GM21367 (cell line): ENCODE measurements at regions not wholly inside any gene's neighbourhood (a gene's known extent, or its start where the extent isn't known, plus 50 kb on each side); places are given as distances from the start of the nearest gene placed in this dataset.

Source experiments
- ATAC-seq: cut with Tn5 transposase; IDR thresholded peaks from one replicate; pipeline ENCODE4 v1.9.1; 2021; ENCODE audit not compliant: unreplicated experiment

- no peak for ATAC-seq
These were observed 143.0 kb upstream of the ARID2 start for GRCh38 chr12:45586486-45586885.

- ATAC-seq, result no peak
These were observed 142.5 kb upstream of the ARID2 start for GRCh38 chr12:45587012-45587411.

GRCh38 chr12:45587877-45588533 lies 141.5 kb upstream of the ARID2 start:
- no peak for ATAC-seq

GRCh38 chr12:45590646-45591045 lies 138.9 kb upstream of the ARID2 start:
- no peak for ATAC-seq

GRCh38 chr12:45591635-45592034 lies 137.9 kb upstream of the ARID2 start:
- no peak for ATAC-seq

GRCh38 chr12:45596366-45596765 lies 133.1 kb upstream of the ARID2 start:
- no peak for ATAC-seq

- ATAC-seq, result no peak
These were observed 131.2 kb upstream of the ARID2 start for GRCh38 chr12:45598336-45598735.

- no peak for ATAC-seq
These were observed 130.7 kb upstream of the ARID2 start for GRCh38 chr12:45598761-45599160.

- ATAC-seq, result no peak
These were observed 130.3 kb upstream of the ARID2 start for GRCh38 chr12:45599196-45599595.

GRCh38 chr12:45601390-45601789 lies 128.1 kb upstream of the ARID2 start:
- ATAC-seq, result no peak

GRCh38 chr12:45601888-45602287 lies 127.6 kb upstream of the ARID2 start:
- no peak for ATAC-seq

- no peak for ATAC-seq
These were observed 123.9 kb upstream of the ARID2 start for GRCh38 chr12:45605624-45606023.

- ATAC-seq, result no peak
These were observed 118.4 kb upstream of the ARID2 start for GRCh38 chr12:45611061-45611460.

GRCh38 chr12:45611495-45611894 lies 118.0 kb upstream of the ARID2 start:
- ATAC-seq, result no peak

GRCh38 chr12:45612044-45612794 lies 117.3 kb upstream of the ARID2 start:
- ATAC-seq, result no peak

GRCh38 chr12:45613296-45613695 lies 116.2 kb upstream of the ARID2 start:
- ATAC-seq, result no peak

GRCh38 chr12:45613855-45614254 lies 115.7 kb upstream of the ARID2 start:
- ATAC-seq, result no peak

- no peak for ATAC-seq
These were observed 114.2 kb upstream of the ARID2 start for GRCh38 chr12:45615268-45615667.

- ATAC-seq, result no peak
These were observed 109.8 kb upstream of the ARID2 start for GRCh38 chr12:45619736-45620135.

- no peak for ATAC-seq
These were observed 107.8 kb upstream of the ARID2 start for GRCh38 chr12:45621703-45622102.

GRCh38 chr12:45622210-45622937 lies 107.1 kb upstream of the ARID2 start:
- ATAC-seq, result no peak

GRCh38 chr12:45623221-45623620 lies 106.3 kb upstream of the ARID2 start:
- no peak for ATAC-seq
